HG03571 (cell line): ENCODE measurements at regions not wholly inside any gene's neighbourhood (a gene's known extent, or its start where the extent isn't known, plus 50 kb on each side); places are given as distances from the start of the nearest gene placed in this dataset.

Source experiments
- ATAC-seq: cut with Tn5 transposase; IDR thresholded peaks from one replicate; pipeline ENCODE4 v1.9.1; 2021; ENCODE audit not compliant: unreplicated experiment

DNA sequence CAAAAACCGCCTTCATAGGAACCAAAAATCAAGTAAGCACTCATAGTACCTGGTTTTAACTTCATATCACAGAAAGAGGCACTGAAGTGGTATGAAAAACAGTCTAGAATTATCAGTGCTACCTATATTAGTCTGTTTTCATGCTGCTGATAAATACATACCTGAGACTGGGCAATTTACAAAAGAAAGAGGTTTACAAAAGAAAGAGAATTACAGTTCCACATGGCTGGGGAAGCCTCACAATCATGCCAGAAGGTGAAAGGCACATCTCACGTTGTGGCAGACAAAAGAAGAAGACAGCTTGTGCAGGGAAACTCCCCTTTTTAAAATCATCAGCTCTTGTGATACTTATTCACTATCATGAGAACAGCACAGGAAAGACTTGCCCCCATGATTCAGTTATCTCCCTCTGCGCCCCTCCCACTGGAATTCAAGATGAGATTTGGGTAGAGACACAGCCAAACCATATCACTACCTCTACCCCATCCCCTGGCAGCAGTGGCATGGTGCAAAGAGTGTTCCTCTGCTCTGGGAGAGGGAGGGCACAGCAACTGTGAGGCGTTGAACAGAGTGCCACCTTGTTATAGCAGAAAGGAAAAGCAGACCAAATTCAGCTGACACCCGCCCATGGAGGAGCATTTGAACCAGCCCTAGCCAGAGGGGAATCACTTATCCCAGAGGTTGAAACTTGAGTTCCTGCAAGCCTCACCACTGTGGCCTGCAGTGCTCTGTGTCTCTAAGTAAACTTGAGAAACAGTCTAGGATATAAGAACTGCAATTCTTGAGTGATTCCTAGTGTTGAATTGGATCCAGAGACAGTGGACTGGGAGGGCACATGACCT lies 61.9 kb upstream of the PTPRZ1 start:
- ATAC-seq = no peak

DNA sequence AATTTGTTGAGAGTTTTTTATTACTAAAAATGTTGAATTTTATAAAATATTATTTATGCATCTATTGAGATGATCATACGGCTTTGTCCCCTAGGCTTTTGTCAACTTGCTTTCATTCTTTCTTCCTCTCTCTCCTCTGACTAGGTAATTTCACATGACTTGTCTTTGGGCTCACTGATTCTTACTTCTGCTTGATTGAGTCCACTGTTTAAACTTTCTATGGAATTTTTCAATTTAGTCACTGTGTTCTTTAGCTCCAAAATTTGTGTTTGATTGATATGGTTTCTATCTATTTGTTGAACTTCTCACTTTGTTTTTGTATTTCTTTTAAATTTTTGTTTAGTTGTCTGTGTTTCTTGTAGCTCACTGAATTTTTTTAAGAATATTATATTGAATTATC lies 65.9 kb upstream of the PTPRZ1 start:
- ATAC-seq = no peak

DNA sequence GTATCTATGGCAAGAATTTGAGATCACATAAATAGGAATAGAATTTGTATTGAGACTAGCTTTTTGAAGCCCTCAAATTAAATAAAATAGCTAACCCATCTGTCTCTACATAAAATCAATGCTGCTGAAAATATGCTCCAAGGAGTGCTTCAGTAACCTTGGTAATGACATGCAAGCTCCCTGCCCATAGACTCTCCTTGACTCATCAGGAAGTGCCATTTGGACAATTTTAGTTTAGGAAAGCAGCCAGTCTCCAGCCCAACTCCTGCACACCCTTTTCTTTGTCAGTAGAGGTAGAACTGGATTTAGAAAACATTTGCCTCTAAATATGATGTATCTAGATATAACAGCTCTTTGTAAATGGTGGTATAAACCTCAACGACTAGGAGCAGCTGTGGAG lies 69.9 kb upstream of the PTPRZ1 start:
- ATAC-seq = no peak

DNA sequence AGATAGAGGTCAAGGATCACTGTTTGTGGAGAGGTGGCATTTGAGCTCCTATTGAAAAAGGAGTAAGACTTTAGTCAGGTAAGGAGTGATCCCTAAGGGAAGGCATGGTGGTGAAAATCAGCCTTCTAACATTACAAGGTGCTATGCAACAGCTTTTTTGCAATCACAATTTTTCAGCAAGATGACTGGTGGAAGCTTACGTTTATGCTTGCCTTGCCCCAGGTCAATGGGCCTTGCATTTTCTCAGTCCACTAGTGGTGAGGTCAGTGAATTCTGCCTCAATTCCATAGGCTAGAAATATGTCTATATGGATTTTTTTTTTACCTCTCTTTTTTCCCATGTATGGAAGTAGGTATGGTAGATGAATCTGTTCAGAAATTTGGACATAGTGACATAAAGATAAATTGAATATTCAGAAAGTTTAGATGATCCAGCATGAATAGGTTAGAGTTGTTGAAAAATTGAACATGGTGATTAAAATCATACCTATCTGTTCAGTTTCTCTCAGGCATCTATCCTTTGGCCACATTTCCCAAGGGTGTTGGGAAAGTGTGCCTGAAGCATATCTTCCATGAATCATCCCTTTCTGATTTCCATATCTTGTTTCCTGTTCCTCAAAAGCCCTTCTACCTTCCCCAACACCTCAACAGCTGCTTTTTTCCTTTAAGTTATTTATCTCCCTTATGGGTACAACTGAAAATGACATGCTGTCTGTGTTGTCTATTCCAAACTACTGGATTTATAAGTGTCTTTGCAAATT lies 71.9 kb upstream of the PTPRZ1 start:
- no peak for ATAC-seq

DNA sequence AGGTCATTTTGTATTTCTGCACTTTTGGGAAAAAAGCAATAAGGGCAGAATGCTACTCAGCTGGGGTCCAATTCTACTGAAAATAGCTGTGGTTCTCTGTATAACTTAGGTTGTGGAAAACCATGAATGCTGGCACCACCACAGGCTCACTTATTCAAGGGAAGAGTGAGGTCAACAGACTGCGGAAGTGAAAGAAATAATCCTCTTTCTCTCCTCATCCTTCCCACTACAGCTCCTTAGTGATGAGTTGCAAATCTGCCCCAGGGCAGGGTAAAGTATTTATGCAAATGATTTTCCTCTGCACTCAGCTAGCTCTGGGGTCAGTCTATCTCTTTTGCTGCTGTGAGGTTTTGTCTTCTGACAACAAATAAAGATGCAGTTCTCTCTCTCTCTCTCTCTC lies 74.1 kb upstream of the PTPRZ1 start:
- ATAC-seq = no peak

DNA sequence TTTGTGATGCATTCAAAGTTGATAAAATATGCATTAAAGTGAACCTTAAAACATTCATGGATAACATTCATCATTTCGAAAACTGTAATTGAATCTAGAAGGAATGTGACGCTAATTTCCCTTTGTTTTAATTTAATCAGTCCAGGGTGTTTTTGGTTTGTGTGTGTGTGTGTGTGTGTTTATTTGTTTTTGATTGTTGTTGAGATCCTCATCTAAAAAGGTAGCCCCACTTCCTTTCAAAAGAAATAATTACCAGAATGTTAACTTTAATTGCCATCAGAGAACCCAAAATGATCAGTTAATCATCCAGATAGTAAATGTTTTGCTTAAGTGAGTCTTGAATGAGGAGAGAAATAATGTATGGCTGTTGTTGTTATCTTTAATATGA lies 74.5 kb upstream of the PTPRZ1 start:
- ATAC-seq = no peak

DNA sequence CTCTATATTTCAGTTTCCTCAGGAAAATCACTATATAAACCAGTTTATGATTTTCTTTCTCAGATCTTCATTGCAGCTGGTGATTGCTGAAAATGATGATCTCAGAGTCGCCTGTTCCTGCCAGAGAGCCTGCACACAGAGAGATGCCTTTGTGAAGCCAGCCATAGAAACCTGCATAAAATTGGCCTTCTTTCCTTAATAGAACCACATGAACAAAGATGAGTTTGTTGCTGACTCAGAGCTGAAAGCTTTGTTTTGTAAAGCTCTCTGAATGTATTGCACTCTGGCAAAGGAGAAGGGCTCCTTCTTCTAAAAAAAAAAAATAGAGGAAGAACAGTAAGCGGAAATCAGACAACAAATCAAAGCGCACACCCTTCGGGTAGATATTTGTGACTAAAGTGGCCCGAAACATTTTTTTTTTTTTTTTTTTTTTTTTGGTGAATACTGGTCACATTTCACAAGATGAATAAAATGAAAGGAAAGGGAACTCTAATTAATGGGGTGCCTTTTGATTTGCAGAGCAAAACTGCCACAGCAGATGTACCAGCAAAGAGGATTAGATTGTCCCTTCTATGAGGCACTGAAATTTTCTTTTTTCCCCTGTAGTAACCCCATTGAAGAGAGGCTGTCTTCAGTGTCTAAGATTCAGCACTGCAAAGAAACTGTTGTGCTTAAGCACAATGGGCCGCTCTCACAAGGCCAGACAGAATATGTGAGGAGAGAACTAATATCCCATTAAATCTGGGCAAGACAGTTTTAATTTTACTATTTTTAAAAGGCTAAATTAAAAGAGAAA lies 75.1 kb upstream of the PTPRZ1 start:
- no peak for ATAC-seq

DNA sequence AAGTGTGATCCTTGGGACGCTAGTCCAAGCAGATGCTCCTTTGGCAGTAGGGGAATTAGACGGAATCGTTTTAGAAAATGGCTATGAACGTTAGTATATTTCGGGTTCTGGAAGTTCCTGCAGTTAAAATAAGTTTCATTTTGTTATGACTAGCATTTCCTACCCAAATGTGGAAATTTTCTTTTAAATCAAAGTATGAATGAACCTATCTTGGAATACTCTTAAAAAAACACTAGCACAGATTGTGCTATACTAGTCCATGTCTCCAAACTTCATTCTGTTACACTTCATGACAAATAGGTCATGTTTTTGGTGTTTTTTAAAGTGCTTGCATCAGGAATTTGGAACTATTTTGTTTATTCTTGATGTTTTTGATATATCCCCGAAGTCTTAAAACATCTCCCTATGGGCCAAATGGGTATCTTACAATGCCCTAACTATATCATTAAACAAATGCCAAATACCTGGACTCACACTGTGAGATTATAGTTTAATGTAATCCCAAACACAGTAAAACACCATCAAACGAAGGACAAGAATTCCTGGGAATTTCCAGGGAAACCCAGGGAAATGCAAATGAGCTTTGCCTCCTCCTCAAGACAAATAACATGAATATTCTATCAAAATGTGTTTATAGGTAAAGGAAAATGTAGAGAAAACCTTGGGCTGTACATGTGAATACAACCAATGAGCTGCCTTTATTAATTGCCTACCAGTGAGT lies 75.9 kb upstream of the PTPRZ1 start:
- no peak for ATAC-seq

DNA sequence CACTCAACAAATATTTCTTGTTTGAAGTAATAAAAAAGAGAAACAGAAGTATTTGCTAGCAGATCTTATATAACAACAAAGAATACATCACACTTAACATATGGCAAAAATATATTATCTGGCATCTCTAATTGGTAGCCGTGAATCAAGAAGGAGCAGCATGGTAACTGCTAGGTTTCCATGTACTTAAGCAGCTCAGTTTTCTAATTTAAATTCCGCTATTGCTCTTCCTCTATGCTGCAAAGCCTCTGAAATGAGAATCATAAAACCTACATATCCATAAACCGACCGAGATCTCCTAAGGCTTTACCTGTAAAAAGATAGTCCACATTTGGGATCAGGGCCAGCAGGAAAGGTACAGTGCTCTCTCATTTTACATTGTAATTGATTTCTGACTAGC lies 76.6 kb upstream of the PTPRZ1 start:
- no peak for ATAC-seq

DNA sequence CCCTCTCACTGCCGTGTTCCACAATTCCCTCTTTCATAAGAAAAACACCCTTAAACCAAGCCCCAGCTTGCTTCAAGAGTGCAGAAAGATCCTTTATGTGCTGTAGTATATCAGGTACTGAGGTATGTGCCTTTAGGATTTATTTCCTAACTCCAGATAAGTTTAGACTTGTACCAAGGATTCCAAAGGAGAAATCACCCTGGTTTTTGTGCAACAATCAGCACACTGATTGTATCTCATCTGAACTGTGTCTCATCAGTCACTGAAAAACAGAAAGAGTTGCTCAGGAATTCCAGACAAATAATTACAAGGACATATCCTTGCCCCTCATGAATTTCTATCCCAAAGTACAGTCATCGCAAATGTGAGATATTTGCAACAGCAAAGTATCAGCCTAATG lies 77.2 kb upstream of the PTPRZ1 start:
- ATAC-seq = no peak

DNA sequence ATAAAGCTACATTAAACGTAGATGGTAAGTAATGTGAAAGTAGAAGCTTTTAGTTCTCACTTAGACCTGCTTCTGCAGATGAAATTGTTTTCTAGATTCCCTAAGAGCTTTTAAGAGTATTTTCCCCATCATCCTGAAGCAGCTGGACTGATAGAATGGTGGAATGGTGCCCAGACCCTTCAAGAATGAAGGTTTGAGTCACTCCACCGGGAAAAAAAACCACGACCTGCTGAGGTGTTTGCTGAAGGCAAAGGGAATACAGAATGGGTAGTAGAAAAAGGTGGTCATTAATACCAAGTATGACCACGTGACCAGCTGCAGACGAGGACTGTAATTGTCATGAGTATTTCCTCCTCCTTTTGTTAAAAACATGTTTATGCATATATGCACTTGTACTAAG lies 79.2 kb upstream of the PTPRZ1 start:
- ATAC-seq = no peak

DNA sequence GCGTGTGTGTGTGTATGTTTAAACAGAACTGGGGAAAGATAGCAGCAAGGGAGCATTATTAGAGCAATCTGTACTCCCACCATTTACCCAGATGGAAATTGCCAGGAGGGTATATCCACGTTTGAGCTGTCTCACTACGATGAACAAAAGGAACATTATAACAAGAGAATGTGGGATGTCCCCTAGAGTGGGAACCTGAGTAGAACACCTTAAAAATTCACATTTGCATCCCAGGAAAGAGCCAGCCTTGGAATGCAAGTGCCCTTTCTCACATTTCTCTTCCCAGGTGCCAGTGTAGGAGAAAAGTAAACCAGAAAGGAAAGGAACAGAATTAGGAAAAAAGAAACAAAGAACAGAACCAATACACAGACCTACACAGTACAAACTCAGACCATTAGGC lies 95.3 kb upstream of the PTPRZ1 start:
- no peak for ATAC-seq

DNA sequence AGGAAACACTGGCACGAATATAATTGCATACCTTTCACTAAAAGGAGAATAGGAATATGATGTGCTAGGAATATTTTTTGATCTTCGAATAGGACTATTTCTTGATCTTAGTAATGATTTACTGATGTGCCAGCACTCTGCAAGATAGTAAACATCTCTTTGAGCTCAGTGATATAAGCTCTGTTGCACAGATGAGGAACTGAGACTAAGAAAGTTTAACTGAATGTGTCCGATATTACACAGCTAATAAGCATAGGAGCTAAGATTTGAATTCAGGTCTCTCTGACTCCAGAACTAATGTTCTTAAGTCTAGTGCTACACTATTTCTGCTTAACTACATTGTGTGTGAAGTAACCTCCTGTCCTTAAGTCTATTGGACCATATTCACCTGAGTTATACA lies 98.4 kb upstream of the PTPRZ1 start:
- ATAC-seq = no peak

DNA sequence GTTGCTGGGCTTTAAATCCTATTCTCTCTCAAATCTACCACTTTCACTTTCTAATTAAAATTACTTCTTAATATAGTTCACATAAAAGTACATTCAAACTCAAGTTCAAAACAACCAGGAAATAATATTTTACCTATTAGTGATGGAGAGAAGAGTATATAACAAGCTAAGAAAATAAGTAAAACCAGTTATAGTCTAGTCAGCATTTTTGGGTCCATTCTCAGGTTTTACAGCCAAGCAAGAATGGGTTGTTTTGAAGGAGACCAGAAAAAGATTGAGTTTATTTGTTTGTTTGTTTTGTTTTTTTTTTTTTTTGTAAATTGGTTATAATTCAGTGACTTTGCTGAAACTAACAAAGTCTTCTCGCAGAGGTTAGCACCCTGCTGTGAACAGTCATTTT lies 106.3 kb upstream of the PTPRZ1 start:
- ATAC-seq = no peak

DNA sequence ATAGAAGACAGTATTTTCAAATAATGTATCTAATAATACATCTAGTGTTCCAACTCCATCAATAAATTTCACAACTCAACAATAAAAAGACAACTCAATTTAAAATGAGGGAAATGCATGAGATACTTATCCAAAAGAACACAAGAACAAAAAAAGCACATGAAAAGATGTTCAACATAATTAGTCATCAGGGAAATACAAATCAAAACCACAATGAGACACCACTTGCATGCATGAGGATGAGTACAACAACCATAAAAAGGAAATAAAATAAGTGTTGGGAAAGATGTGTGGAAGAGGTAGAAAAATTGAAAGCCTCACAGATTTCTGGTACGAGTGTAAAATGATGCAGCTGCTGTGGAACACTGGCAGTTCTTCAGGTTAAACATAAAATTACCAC lies 111.6 kb upstream of the PTPRZ1 start:
- ATAC-seq = no peak

DNA sequence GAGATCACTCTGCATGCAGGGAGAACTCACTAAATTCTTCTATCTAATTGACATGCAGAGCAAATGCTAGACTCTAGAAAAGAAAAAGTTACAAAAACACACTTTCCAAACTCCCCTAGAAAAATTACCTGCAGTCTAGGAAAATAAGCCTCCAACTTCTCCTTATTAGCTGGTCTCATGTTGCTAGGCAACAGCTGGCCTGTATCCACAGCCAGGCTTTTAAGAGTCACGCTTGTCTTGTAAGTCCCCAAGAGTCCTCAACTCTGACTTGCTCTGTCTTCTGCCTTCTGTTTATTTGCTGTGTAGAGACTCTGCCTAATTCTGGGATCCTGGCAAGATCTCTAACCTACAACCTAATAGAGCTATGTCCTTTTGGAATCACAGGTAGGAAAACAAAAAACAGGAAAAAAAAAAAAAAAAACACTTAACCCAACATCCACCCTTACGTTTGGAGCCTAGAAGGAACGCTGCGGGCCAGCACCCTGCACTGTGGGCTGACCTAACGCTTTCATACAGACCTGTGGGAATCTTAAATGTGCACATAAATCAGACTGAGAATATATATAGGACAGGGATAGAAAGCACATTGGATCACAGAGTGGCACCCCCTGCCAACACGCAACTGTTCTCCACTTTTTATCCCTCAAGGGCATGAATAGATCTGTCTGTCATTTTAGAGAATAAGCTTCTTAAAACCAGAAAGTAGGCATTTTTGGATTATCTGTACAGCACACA lies 117.0 kb upstream of the PTPRZ1 start:
- no peak for ATAC-seq

DNA sequence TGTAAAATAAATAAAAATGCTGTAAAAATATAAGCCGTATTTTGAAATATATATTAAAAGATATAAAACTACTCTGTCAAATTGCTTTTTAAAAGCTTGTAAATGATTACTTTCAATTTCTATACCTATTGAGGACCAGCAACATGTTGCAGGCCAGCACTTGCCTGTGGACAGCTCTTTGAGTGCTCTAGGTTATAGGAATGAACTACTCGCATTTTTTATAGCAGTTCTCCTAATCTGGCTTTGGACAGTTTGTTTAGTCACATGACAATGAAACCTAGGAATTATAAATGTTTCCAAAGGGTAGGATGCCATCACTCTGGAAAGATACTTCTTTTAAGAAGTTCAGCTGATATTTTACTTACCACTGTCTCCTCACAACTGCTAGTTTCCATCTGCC lies 117.7 kb upstream of the PTPRZ1 start:
- no peak for ATAC-seq

DNA sequence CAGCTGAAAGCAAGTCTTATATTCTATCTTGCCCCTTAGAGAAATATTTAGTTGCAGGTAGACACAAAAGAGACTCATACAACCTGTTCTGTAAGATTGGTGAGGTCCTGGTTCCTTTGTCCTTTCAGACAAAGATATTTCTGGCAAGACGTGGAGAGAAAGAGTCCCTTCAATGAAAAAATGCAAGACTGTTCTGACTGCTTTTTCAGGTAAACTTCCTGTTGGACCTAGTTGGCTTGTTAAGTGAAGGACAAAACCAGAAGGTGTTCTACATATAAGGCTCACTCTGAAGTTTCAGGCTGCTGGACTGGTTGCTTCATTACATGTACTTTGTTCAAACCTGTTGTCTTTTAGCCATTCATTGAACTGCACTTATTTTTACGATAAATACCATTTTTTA lies 119.0 kb upstream of the PTPRZ1 start:
- no peak for ATAC-seq

DNA sequence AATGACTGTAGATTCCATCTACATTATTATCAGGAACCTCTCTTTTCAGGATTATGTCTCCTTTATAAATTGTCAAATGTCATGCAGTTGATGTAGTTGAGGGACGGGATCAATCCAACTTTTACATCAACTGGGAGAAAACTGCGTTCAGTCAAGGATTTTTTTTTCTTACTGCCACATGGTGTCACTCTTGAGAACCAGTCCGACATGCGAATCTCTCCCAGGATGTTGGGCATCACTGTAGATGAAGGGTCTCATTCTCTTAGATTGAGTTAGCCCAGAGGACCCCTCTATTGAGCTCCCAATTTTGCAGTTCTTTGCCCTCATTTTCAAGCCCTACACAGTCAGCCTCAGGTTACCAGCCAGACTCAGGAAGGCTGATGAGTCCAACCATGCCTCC lies 120.3 kb upstream of the PTPRZ1 start:
- ATAC-seq = no peak

DNA sequence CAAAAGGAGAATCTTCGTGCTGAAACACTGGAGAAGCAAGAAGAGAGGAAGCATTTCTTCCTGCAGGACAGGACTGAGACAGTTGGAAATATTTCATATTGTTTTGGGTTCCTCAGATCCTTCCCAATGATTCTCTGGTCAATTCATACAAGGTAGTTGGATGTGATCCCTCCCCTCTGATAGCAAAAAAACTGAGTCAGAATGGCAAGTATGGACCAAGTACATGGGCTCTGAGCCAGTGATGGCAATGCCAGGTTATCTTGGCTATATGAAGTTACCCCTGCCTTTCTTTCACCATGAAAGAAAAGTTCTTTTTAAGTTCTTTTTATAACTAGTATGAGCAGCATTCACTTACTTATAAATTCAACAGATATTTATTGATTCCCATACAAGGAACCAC lies 124.4 kb upstream of the PTPRZ1 start:
- ATAC-seq = no peak

DNA sequence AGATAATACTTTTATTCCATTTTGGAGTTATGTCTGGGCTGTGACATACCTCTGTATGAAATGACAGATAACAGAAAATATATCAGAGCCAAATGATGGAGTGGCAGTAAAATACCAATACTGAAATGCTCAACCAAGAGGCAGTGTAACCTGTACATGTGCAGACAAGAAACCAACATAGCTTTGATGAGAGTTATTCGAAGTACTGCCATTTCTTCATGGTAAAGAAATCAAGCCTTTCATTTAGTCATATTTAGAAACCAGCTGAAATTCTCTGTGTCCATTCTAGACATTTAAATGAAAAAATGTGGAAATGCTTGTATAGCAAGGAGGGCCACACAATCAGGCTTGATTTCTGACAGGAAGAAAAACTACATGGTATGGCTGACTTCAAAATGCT lies 127.1 kb upstream of the PTPRZ1 start:
- no peak for ATAC-seq
